T-helper 1 cell treated with Interleukin-12 subunit alpha and Interleukin-12 subunit beta and Interleukin-4 antibody, amounts not matched to agents 30 ng/mL and 1 ng/mL, for 36 hours (primary cell): ENCODE measurements at regions not wholly inside any gene's neighbourhood (a gene's known extent, or its start where the extent isn't known, plus 50 kb on each side); places are given as distances from the start of the nearest gene placed in this dataset.
"Not testable (repeated sequence)": the region's sequence is repeated elsewhere in the genome, so short reads cannot be mapped to it uniquely, and the experiment has no call there.

Source experiments
- intact Hi-C: fragments of 100-400 bp; cut with micrococcal nuclease; formaldehyde crosslinking; loops from one replicate; pipeline ENCODE4 v1.15.1; 2024

GRCh38 chr1:157270705-157271274, 132.6 kb upstream of the ETV3 start:
- intact Hi-C loops = no loop called here

- intact Hi-C loops = no loop called here
Measured at GRCh38 chr1:157269656-157270375, 131.6 kb upstream of the ETV3 start.

GRCh38 chr1:157262891-157263290, 124.7 kb upstream of the ETV3 start:
- intact Hi-C loops = no loop called here

- intact Hi-C loops = no loop called here
Measured at GRCh38 chr1:157262422-157262821, 124.2 kb upstream of the ETV3 start.

- intact Hi-C loops = not testable (repeated sequence)
Measured at GRCh38 chr1:157255891-157256290, 117.7 kb upstream of the ETV3 start.

- intact Hi-C loops = not testable (repeated sequence)
Measured at GRCh38 chr1:157254183-157254582, 116.0 kb upstream of the ETV3 start.

GRCh38 chr1:157252473-157252872, 114.3 kb upstream of the ETV3 start:
- intact Hi-C loops = no loop called here

GRCh38 chr1:157249739-157250138, 111.5 kb upstream of the ETV3 start:
- intact Hi-C loops = no loop called here

- intact Hi-C loops = no loop called here
Measured at GRCh38 chr1:157249326-157249725, 111.1 kb upstream of the ETV3 start.

GRCh38 chr1:157247764-157248049, 109.5 kb upstream of the ETV3 start:
- intact Hi-C loops = not testable (repeated sequence)

- intact Hi-C loops = no loop called here
Measured at GRCh38 chr1:157247005-157247763, 109.0 kb upstream of the ETV3 start.

- intact Hi-C loops = no loop called here
Measured at GRCh38 chr1:157245823-157246222, 107.6 kb upstream of the ETV3 start.

GRCh38 chr1:157241185-157241538, 103.0 kb upstream of the ETV3 start:
- intact Hi-C loops = no loop called here

- intact Hi-C loops = no loop called here
Measured at GRCh38 chr1:157240495-157241184, 102.4 kb upstream of the ETV3 start.

- intact Hi-C loops = no loop called here
Measured at GRCh38 chr1:157239936-157240335, 101.7 kb upstream of the ETV3 start.

GRCh38 chr1:157238585-157238984, 100.4 kb upstream of the ETV3 start:
- intact Hi-C loops = no loop called here

- intact Hi-C loops = no loop called here
Measured at GRCh38 chr1:157237981-157238380, 99.8 kb upstream of the ETV3 start.

GRCh38 chr1:157237522-157237921, 99.3 kb upstream of the ETV3 start:
- intact Hi-C loops = no loop called here

GRCh38 chr1:157236072-157236471, 97.9 kb upstream of the ETV3 start:
- intact Hi-C loops = no loop called here

GRCh38 chr1:157235307-157235706, 97.1 kb upstream of the ETV3 start:
- intact Hi-C loops = no loop called here

GRCh38 chr1:157234705-157235273, 96.6 kb upstream of the ETV3 start:
- intact Hi-C loops = no loop called here

- intact Hi-C loops = no loop called here
Measured at GRCh38 chr1:157233131-157233530, 94.9 kb upstream of the ETV3 start.
